Effector memory CD4-positive, alpha-beta T cell (primary cell): ENCODE measurements at regions not wholly inside any gene's neighbourhood (a gene's known extent, or its start where the extent isn't known, plus 50 kb on each side); places are given as distances from the start of the nearest gene placed in this dataset.
"Not testable (repeated sequence)": the region's sequence is repeated elsewhere in the genome, so short reads cannot be mapped to it uniquely, and the experiment has no call there.

Experiments
- DNase-seq, 3 donors: peaks; one replicate each; pipeline ENCODE4 v3.0.0-alpha.2; 2020
- H3K27ac ChIP-seq: 2 replicates; pipeline ENCODE4 v1.7.0; 2013; ENCODE audit warnings: mild to moderate bottlenecking, low read length, moderate library complexity; ENCODE audit not compliant: insufficient read depth, poor library complexity, severe bottlenecking
- H3K27me3 ChIP-seq: replicated peaks from 2 replicates; pipeline ENCODE4 v1.7.0; 2013; ENCODE audit warnings: mild to moderate bottlenecking, low read length; ENCODE audit not compliant: insufficient read depth, control insufficient read depth, poor library complexity, severe bottlenecking
- H3K36me3 ChIP-seq: 2 replicates; pipeline ENCODE4 v1.7.0; 2013; ENCODE audit warnings: mild to moderate bottlenecking, low read length, moderate library complexity; ENCODE audit not compliant: control insufficient read depth, insufficient read depth
- H3K4me1 ChIP-seq: 2 replicates; pipeline ENCODE4 v1.7.0; 2013; ENCODE audit warnings: low read length, mild to moderate bottlenecking; ENCODE audit not compliant: control insufficient read depth, insufficient read depth, poor library complexity, severe bottlenecking
- H3K4me3 ChIP-seq: 2 replicates; pipeline ENCODE4 v1.7.0; 2013; ENCODE audit warnings: low read length, low read depth, mild to moderate bottlenecking; ENCODE audit not compliant: insufficient read depth, poor library complexity, severe bottlenecking
- H3K9me3 ChIP-seq: 2 replicates; pipeline ENCODE4 v1.7.0; 2013; ENCODE audit warnings: mild to moderate bottlenecking, low read length, moderate library complexity; ENCODE audit not compliant: control insufficient read depth

DNA sequence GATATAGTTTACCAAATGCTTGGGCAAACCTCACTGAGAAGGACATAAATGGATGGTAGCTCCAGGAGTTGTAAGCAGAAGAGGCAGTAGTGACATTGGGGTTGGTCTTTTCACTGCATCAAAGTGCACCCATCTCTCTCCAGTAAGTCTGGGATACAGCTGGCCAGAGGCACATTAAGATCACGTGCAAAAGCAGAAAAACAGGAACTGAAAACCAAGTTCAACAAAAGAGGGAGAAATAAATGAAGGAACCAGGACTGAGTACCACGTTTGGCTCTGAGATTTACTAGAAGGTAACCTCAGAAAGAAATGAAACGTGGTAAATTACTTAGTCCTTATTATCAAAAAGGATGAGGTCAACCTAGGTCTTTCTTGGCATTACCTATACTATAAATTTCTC lies 259.2 kb downstream of the OSR1 start:
- Histone ChIP-seq H3K27ac (no peak overlapping the region), H3K9me3 (no peaks in the 10 kb centered on the region), H3K4me3 (no peak overlapping the region), H3K36me3 (no peaks in the 10 kb centered on the region), H3K27me3 (no peaks in the 10 kb centered on the region), H3K4me1 (no peaks in the 10 kb centered on the region)
- no peak for DNase-seq

DNA sequence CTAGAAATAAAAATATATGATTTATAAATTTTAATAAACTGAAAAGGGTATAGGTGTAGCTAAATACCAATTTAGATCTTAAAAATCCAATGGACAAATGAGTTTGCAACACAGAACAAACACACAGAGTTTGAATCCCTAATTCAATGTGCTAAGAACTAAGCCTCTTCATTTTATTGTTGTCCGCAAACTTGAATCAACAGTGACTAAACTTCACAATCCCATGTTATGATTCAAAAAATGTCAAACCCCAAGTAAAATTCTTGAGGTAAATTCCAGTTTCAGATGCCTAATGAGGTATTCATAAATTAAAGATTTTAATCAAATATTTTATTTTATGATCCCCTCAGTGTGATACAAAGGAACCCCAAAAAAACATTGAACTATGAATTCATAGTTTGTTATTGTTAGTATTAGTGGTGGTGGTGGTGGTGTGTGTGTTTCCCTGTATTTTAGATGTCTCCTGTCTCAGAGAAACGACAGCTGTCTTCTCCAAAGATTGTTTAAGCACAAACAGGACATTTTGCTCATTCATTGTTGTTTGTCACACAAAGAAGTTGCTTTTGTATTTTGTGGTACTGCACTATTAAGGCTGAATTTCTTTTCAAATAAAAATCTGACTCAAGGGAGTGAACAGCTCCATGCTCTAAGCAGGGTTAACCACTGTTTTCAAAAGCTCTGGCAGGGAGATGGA lies 259.8 kb downstream of the OSR1 start:
- no peak overlapping the region for H3K27ac ChIP-seq

GRCh38 chr2:19089476-19089875 lies 268.9 kb downstream of the OSR1 start:
- DNase-seq, H3K27me3 ChIP-seq, H3K4me1 ChIP-seq, H3K27ac ChIP-seq, H3K4me3 ChIP-seq, H3K9me3 ChIP-seq, H3K36me3 ChIP-seq: not testable (repeated sequence)

More for the DNA sequence above, 259.8 kb downstream of the OSR1 start:
- Histone ChIP-seq H3K4me1 (no peaks in the 10 kb centered on the region), H3K4me3 (no peak overlapping the region), H3K36me3 (no peaks in the 10 kb centered on the region), H3K9me3 (no peaks in the 10 kb centered on the region), H3K27me3 (no peaks in the 10 kb centered on the region)
- no peak for DNase-seq

- Histone ChIP-seq H3K36me3 (no peaks in the 10 kb centered on the region), H3K9me3 (no peaks in the 10 kb centered on the region), H3K4me3 (no peak overlapping the region), H3K27ac (no peak overlapping the region), H3K4me1 (no peaks in the 10 kb centered on the region), H3K27me3 (no peaks in the 10 kb centered on the region)
- DNase-seq: no peak
Observed at GRCh38 chr2:19086231-19086651, 272.2 kb downstream of the OSR1 start.

DNA sequence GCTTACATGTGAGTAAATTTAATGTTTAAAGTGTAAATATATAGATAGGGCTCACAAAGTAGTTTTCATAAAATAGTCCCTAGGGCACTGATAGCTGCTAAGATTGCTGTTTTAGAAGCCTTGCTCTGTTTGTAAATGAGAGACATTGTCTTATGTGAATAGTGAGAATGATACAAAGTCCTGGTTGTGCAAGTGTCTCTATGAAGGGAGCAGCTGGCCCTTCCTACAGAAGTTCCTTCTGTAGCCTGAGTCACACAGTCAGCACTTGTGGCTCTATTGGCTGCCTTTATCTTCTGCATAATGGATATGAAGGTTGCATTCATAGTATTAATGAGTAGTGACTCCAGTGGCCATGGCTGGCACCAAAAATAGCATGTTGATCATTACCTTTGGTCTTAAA lies 279.7 kb downstream of the OSR1 start:
- H3K36me3 ChIP-seq: no peaks in the 10 kb centered on the region
- no peaks in the 10 kb centered on the region for H3K9me3 ChIP-seq
- no peak overlapping the region for H3K4me3 ChIP-seq
- no peak overlapping the region for H3K27ac ChIP-seq
- H3K27me3 ChIP-seq: no peaks in the 10 kb centered on the region
- no peak for DNase-seq
- H3K4me1 ChIP-seq: no peaks in the 10 kb centered on the region

DNA sequence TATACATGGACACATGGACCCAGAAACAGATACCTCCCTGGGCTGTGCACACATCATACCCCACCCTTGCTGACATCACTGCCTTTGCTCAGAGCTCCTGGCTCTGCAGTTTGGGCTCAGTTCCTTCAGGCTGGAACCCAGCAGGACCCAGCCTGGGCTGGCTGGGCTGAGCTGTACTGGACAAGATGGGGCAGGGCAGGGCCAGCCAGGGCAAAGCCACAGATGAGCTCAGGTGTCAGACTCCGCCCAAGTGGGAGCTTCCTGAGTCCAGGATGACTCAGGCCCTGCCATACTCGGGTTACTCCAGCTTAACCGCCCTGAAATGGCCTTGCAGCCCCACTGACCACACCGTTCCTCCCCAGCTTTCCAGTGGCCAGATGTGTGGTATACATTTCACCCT lies 284.9 kb downstream of the OSR1 start:
- H3K4me3 ChIP-seq: no peak overlapping the region
- H3K36me3 ChIP-seq: no peaks in the 10 kb centered on the region
- H3K27me3 ChIP-seq: no peaks in the 10 kb centered on the region
- DNase-seq: no peak
- no peaks in the 10 kb centered on the region for H3K9me3 ChIP-seq
- H3K4me1 ChIP-seq: no peaks in the 10 kb centered on the region
- H3K27ac ChIP-seq: no peak overlapping the region

- no peak for DNase-seq
- Histone ChIP-seq H3K27ac (no peak overlapping the region), H3K4me1 (no peaks in the 10 kb centered on the region), H3K27me3 (no peaks in the 10 kb centered on the region), H3K9me3 (no peaks in the 10 kb centered on the region), H3K4me3 (no peak overlapping the region), H3K36me3 (no peaks in the 10 kb centered on the region)
Observed at GRCh38 chr2:19072161-19072560, 286.3 kb downstream of the OSR1 start.

- no peaks in the 10 kb centered on the region for H3K4me1 ChIP-seq
- no peak overlapping the region for H3K27ac ChIP-seq
- H3K27me3 ChIP-seq: no peaks in the 10 kb centered on the region
- no peaks in the 10 kb centered on the region for H3K36me3 ChIP-seq
- no peaks in the 10 kb centered on the region for H3K9me3 ChIP-seq
- no peak for DNase-seq
- no peak overlapping the region for H3K4me3 ChIP-seq
Observed at GRCh38 chr2:19070886-19071285, 287.5 kb downstream of the OSR1 start.

DNA sequence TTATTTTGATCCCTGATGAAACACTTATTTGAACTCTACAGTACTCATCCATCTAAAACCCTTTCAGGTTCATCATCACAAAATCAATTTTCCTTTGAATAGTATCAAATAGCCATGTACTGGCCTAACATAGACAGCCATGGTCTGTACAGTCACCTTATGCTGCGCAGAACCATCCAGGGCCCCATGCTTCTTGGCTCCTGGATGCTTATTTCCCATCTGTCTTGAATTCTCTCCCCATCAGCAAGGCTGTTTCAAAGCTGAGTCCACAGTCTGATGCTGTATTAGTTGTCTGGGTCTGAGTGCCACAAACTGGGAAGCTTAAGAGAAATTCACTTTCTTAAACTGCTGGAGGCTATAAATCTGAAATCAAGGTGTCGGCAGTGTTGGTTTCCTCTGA lies 290.2 kb downstream of the OSR1 start:
- no peak for DNase-seq
- H3K27ac ChIP-seq: no peak overlapping the region
- no peaks in the 10 kb centered on the region for H3K36me3 ChIP-seq
- H3K4me3 ChIP-seq: no peak overlapping the region
- no peaks in the 10 kb centered on the region for H3K9me3 ChIP-seq
- no peaks in the 10 kb centered on the region for H3K4me1 ChIP-seq
- no peaks in the 10 kb centered on the region for H3K27me3 ChIP-seq

GRCh38 chr2:19062370-19062769 lies 296.1 kb downstream of the OSR1 start:
- H3K36me3 ChIP-seq: no peaks in the 10 kb centered on the region

More at GRCh38 chr2:19062370-19062769, 296.1 kb downstream of the OSR1 start:
- Histone ChIP-seq H3K4me1 (no peaks in the 10 kb centered on the region), H3K4me3 (no peak overlapping the region), H3K27me3 (no peaks in the 10 kb centered on the region), H3K27ac (no peak overlapping the region), H3K9me3 (no peaks in the 10 kb centered on the region)
- DNase-seq: no peak
